Stimulated activated naive CD8-positive, alpha-beta T cell treated with anti-CD3 and anti-CD28 coated beads, Interleukin-15, Interleukin-2, amounts not matched to agents 100 U/mL and 50 U/mL, for 24 hours (primary cell): ENCODE measurements at regions not wholly inside any gene's neighbourhood (a gene's known extent, or its start where the extent isn't known, plus 50 kb on each side); places are given as distances from the start of the nearest gene placed in this dataset.
"Not testable (repeated sequence)": the region's sequence is repeated elsewhere in the genome, so short reads cannot be mapped to it uniquely, and the experiment has no call there.

ENCODE experiments used
- ATAC-seq: fragments of 150-1000 bp; cut with Tn5 transposase; one replicate; pipeline ENCODE4 v1.10.0; 2021
- DNase-seq: peaks from one replicate; pipeline ENCODE4 v3.0.0; 2021

- not testable (repeated sequence) for ATAC-seq, DNase-seq
These were observed 186.7 kb downstream of the SPATA31A6 start for GRCh38 chr9:42370172-42370571.

GRCh38 chr9:42371417-42371816, 188.0 kb downstream of the SPATA31A6 start:
- DNase-seq, ATAC-seq: not testable (repeated sequence)

DNA sequence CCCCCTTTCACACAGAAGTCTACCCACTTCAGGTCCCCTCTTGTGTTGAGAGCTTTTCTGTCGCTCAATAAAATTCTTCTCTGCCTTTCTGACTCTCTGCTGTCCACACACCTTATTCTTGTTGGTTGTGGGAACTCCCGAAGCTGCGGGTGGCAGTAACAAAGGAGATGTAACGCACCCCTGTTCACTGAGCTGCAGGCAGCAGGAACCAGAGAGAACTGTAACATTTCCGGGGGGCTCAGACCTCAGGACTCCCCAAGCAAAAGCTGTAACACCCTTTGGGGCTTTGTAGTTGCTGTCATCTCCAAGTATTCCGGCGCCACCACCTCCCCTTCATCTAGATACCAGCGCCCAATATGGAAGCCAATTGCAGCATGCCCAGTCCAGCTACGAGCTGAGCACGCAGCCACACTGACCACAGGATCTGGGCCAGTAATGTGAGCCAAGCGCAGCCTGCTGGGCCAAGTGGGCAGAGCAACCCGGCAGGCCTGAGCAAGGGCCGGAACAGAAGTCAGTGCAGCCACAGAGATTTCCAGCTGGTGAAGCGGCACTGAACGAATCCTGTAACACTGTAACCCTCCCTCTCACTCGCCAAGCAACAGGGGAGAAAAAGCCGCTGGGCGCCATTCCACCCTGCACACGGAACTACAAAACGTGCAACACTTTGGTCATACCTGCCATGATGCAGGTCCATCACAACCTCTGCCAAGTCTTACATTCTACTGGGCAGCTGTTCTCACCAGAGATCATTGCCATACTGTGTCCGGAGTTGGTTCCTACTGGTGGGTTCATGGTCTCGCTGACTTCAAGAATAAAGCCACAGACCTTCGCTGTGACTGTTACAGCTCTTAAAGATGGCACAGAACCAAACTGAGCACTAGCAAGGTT, 194.3 kb downstream of the SPATA31A6 start:
- DNase-seq, ATAC-seq: not testable (repeated sequence)

DNA sequence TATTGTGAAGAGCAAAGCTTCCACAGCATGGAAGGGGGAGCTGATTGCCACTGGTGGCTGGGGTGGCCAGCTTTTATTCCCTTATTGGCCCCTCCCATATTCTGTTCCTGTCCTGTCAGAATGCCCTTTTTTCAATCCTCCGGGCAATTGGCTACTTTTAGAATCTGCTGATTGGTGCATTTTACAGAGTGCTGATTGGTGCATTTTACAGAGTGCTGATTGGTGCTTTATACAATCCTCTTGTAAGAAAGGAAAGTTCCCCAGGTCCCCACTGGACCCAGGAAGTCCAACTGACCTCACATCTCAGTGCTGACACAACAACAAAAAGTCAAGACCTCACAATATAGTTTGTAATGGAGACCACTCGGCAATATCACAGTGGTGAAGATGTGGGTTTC, 195.0 kb downstream of the SPATA31A6 start:
- no peak for DNase-seq
- no peak for ATAC-seq

DNA sequence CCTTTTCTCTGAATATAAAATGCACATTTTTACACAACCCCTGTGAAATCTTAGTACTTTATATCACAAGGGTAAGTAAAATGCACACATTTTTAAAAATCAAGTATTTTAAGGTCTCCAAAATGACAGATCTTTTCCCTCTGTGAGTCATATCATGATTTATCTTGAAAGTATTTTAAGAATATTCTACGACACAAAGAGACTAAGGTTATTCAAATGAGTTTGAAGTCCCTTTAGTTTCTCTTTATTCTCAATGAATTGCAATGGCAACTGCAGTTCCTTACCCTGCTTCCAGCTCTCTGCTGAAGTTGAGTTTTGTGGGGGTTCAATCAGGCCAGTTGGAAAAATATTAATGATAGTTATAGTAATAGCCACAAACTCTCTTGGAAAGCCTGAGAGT, 196.1 kb downstream of the SPATA31A6 start:
- ATAC-seq, DNase-seq: not testable (repeated sequence)

DNA sequence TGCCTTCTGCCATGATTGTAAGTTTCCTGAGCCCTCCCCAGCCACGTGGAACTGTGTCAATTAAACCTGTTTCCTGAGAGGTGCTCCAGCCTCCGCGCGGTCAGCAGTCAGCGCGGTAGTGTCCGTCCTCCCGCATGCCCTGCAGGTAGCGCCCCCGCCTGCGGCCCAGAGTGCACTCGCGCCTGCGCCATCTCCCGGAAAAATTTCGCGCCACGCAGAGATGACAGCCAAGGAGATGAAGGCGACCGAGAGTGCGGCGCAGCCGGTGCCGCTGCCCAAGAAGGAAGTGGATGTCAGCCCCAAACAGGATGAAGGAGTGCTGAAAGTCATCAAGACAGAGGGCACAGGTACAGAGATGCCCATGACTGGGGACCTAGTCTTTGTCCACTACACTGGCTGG, 201.1 kb downstream of the SPATA31A6 start:
- not testable (repeated sequence) for DNase-seq, ATAC-seq

GRCh38 chr9:42385574-42386120, 202.2 kb downstream of the SPATA31A6 start:
- ATAC-seq, DNase-seq: not testable (repeated sequence)

DNA sequence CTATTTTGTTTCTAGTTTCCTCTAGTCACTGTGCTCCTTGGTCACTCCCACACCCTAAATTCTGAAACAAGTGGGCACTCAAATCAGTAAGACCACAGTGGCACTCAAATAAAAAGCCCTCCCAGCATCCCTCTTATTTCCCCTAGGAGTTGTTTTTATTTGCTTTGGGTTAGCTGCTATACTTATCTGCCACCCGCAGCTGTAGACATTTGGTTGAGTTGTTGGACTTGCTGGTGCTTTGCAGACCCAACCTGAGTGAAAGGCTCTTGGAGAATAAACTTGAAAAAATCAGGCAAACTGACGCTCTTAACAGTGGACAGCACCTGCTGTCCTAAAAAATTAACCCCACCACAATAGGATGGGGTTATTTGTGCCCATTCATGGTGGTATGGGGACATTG, 203.0 kb downstream of the SPATA31A6 start:
- ATAC-seq (no peak), DNase-seq (no peak)

- no peak for DNase-seq
- ATAC-seq = peak; percentile 30
These were observed 204.8 kb downstream of the SPATA31A6 start for GRCh38 chr9:42388146-42388690.

DNA sequence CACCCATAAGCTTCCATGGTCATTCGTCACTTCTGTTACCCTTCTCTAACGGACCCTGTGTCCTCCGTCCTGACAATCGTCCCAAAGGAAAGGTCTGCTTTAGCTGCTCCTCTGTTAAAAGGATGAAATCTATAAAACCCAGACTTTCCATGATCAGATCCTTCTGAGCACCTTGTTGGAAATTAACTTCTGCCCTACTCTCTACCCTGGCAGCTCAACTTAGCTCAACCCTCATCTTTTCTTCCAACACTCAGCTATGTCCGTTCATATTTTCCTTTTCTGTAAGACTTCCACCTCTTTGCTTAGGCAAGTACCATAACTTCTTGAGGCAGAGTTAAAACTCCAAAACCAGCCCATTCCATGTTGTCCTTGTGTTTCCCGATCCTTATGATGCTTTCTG, 205.4 kb downstream of the SPATA31A6 start:
- DNase-seq = no peak
- ATAC-seq = no peak

- not testable (repeated sequence) for DNase-seq
- ATAC-seq = peak; percentile 64
These were observed 209.5 kb downstream of the SPATA31A6 start for GRCh38 chr9:42392773-42393455.

DNA sequence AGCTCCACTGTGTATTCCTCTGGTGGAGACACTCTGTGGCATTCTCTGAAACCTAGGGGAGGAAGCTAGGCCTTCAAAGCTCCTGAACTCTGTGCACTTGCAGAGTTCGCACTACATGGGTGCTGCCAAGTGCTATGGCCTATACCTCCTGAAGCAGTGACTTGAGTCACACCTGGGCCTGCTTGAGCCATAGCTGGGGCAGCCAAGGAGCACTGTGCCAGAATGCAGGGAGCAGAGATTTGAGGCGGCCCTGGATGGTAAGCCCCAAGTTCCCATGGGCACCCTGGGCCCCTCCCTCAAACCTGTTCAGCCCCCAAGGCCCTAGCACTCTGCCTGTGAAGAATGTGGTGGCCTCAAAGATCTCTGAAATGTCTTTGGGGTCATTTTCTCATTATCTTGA, 212.9 kb downstream of the SPATA31A6 start:
- ATAC-seq = no peak
- no peak for DNase-seq

DNA sequence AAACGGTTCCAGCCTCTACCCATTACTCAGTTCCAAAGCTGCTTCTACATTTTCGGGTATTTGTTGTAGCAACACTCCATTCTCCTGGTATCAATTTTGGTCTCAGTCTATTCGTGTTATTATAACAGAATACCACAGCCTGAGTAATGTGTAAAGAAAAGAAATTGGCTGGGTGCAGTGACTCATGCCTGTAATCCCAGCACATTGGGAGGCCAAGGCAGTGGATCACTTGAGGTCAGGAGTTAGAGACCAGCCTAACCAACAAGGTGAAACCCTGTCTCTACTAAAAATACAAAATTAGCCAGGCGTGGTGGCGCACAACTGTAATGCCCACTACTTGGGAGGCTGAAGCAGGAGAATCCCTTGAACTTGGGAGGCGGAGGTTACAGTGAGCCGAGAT, 213.9 kb downstream of the SPATA31A6 start:
- not testable (repeated sequence) for DNase-seq

DNA sequence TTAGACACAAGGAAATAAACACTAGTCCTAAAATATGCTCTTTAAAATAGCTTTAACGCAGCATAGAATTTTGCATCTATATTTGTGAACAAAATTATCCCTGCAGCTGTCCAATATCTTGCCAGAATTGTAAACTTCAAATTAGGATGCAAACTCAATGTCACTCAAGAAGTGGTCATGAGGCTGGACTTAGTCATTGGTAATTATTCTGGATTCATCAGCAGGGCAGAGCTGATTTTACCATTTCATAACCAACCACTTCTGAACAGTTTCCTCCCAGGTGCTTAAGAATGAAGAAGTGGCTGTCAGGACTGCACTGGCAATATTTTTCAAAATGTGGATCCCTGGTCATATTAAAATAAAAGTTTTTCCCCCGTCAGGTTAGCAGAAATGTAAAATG, 219.5 kb downstream of the SPATA31A6 start:
- DNase-seq, ATAC-seq: not testable (repeated sequence)

More for the DNA sequence above, 213.9 kb downstream of the SPATA31A6 start:
- ATAC-seq = peak; percentile 19

DNA sequence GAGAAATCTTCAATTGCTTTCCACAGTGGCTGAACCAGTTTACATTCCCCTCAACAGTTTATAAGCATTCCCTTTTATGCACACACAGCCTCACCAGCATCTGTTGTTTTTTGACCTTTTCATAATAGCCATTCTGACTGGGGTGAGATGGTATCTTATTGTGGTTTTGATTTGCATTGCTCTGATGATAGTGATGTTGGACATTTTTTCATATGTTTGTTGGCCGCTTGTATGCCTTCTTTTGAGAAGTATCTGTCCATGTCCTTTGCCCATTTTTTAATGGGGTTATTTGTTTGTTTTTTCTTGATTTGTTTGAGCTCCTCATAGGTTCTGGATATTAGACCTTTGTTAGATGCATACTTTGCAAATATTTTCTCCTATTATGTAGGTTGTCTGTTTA, 226.1 kb downstream of the SPATA31A6 start:
- not testable (repeated sequence) for ATAC-seq, DNase-seq

- not testable (repeated sequence) for ATAC-seq, DNase-seq
These were observed 228.9 kb downstream of the SPATA31A6 start for GRCh38 chr9:42412354-42412753.

- DNase-seq, ATAC-seq: not testable (repeated sequence)
These were observed 231.4 kb downstream of the SPATA31A6 start for GRCh38 chr9:42414865-42415264.

GRCh38 chr9:42419652-42420051, 236.2 kb downstream of the SPATA31A6 start:
- not testable (repeated sequence) for ATAC-seq, DNase-seq

DNA sequence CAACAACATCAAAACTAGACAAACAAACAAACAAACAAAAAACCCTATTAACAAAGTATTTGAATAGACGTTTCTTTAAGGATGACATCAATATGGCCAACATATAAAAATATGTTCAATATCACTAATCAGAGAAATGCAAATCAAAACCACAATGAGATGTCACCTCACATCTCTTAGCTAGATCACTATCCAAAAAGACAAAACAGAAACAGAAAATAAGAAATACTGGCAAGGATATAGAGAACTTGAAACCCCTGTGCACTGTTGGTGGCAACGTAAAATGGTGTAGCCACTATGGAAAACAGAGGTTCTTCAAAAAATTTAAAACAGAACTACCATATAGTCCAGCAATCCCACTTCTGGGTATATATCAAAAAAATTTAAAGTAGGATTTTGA, 236.9 kb downstream of the SPATA31A6 start:
- not testable (repeated sequence) for DNase-seq, ATAC-seq

DNA sequence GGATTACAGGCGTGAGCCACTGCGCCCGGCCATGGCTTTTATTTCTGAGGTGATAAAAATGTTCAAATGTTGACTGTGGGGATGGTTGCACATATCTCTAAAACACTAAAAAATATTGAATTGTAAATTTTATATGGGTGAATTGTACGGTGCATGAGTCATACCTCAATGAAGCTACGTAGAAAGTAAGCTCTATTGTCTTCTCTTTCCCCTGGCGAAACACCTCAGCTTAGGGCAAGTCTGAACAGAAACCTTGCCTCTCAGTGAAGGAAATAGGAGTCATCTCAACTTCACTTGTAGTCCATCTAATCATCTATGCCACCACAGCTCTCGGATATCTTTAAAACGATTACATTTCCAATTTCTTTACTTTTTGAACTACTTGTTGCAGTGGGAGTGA, 238.2 kb downstream of the SPATA31A6 start:
- DNase-seq, ATAC-seq: not testable (repeated sequence)

- DNase-seq, ATAC-seq: not testable (repeated sequence)
These were observed 247.5 kb downstream of the SPATA31A6 start for GRCh38 chr9:42430674-42431615.
